HG03135 (cell line): ENCODE measurements at regions not wholly inside any gene's neighbourhood (a gene's known extent, or its start where the extent isn't known, plus 50 kb on each side); places are given as distances from the start of the nearest gene placed in this dataset.

Experiments used
- ATAC-seq: cut with Tn5 transposase; IDR thresholded peaks from one replicate; pipeline ENCODE4 v1.9.1; 2021; ENCODE audit warnings: mild to moderate bottlenecking, moderate library complexity; ENCODE audit not compliant: unreplicated experiment

DNA sequence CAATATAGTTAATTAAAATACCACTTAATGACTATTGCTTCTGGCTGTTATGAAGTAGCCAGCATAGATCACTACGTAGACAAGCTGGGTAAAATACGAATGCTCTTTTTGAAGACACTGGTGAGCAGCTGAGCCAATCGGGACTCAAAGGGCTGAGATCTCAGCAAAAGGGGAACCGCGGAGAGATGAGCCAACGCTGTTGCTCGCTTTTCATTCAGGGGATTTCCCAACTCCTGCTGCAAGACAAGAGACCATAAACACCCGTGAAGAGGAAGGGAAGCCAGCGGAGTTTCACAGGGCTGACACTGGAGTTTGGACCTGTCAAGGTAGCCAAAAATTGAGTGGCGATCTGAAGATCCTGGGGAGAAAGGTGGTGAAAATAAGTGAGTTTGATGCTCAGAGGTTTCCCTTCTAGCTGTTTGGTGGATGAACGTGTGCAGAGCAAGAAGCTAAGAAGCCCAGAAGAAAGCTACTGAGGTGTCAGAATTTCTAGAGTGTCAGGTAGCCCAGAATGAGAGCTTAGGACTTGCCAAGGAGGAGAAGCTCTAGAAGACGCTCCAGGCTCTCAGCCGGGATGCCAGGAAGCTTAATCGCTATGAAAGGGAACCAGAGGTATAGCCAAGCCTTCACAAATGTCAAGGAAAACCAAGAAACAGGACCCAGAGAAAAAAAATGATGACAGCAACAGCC lies 79.6 kb upstream of the RNU6ATAC start:
- ATAC-seq = no peak

DNA sequence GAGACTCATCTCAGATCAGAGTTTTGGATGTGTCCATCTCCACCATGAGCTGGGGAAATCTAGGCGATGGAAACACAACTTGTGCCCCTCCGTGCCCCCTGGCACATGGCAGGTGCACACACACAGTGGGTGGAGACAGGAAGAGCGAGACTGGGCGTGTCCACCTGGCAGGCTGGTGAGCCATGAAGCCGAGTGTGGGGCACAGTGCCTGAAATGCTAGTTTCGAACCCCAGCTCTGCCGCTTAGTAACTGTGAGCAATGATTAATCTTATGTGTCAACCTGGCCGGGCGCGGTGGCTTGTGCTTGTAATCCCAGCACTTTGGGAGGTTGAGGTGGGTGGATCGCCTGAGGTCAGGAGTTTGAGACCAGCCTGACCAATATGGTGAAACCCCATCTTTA lies 80.8 kb upstream of the RNU6ATAC start:
- ATAC-seq = no peak

DNA sequence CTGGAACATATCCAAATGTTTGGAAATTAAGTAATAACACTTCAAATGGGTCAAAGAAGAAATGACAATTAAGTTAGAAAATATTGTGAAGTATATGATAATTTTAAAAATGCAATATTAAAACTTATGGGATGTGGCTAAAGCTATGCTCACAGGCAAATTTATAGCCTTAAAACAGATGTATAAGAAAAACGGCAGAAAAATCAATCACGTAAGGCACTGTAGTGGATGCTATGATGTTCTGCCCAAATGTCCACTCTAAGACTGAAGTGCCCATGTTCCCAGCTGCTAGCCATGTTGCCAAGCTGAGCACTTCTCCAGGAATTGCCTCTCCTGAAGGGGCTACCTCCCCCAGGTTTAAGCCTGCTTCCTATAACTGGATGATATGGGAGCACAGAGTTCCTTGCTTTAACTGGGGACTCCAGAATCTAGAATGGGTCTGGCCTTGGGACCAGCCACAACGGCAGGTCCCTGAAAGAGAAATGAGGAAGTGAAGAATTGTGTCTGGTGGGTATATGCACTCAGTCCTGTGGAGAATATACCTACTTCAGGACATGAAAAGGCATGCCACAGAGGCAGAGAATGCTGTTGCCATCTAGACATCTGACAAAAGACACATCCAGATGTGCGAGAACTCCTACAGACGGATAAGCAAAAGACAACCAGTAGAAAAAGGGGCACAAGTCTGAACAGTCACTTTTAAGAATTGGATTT lies 78.2 kb upstream of the RXRA start:
- ATAC-seq = no peak

DNA sequence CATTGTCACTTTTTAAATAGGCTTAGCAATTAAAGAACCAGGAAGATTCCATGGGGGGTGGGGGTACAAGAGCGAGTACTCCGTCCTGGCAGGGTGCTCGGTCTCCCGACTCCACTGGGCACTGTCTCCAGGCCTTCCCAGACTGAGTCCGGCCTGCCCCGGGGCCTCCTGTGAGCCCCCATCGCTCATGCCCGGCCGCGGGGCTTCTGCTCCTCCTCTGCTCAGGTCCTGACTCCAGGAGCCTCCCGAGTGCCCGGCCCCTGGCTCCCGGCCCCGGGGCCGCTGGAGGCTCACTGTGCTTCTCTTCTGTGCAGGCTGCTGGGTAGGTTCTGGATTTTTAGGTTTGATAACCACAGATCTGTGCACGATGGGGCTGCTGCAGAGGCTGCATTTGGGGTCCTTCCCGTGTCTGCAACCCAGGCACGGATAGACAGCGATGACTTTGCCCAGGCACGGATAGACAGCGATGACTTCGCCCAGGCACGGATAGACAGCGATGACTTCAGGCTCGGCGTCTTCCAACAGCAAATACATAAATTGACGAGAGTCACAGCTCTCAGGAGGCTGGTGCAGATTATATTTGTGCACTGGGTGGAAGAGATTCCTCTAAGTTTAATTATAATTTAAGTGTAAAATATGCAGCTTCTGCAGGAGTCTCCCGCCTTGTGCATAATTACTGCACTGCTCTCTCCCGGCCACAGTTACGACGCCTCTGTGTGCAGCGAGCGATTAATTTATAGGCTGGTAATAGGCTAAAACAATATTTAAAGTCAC lies 74.8 kb upstream of the RXRA start:
- no peak for ATAC-seq

DNA sequence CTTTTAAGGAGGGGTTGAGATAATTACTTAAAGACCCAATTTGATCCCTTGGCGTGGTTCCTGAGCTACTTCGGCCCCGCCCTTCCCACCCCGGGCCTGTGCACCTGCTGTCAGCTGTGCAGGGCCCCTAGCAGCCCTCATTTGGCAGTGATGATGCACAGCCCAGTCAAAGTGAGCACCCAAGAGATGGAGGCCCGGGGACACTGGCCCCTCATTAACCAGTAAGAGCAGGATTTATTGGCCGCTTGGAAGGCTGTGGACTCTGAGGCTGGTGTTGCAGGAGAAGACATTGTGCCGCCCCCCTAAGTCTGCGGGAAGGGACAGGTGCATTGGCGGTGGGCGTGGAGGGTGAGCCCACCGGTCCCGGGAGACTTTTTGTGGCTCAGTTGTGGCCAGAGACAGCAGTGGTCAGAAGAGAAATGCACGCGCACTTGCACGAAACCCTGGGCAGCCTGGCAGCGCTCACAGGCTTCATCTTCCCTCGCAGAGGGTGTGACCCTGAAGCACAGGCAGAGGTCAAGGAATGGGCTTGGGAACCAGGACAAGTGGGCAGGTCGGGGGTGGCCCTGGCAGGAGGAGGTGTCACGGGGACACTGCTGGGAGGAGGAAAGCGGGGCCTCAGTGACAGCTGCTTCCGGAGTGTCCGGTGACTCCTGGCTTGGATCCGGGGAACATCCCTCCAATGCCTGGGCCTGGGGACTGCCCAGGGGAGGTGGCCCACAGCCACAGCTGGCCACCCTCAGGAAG lies 74.0 kb upstream of the RXRA start:
- ATAC-seq = no peak

DNA sequence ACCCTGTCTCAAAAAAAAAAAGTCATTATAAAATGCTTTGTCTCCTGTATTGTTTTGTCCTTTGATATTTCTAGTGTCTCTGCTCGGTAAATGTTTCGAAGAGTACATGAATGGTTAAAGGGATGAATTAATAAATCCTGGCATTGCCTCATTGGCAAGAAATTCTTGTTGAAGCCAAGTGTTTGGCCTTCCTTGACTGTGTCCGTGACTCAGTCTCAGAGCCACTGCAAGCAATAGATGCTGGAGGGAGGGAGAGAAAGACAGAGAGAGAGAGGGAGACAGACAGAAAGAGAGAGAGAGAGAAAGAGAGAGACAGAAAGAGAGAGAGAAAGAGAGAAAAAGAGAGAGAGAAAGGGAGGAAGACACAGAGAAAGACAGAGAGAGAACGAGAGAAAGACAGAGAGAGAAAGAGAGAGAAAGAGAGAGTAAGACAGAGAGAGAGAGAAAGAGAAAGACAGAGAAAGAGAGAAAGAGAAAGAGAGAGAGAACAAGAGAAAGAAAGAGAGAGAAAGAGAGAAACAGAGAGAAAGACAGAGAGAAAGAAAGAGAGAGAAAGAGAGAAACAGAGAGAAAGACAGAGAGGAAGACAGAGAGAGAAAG lies 72.5 kb upstream of the RXRA start:
- ATAC-seq = no peak

DNA sequence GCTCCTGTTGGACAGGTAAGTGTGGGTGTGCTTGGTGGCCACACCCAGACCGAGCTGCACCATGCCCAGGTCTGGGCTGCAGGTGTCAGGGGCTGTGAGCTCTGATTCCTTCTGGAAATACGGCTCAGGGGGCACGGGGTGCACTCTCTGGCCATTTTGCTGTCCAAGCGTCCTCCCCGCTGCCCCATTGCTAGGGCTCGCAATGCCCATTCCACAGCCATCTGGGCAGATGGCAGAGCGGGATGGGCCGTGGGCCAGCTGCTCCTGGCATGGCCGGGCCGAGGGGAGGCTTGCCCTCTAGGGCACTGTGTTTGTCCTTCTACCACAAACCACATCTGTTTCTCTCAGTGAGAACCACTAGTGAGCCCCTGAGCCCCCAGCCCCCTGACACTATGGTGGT lies 67.9 kb upstream of the RXRA start:
- ATAC-seq = no peak

DNA sequence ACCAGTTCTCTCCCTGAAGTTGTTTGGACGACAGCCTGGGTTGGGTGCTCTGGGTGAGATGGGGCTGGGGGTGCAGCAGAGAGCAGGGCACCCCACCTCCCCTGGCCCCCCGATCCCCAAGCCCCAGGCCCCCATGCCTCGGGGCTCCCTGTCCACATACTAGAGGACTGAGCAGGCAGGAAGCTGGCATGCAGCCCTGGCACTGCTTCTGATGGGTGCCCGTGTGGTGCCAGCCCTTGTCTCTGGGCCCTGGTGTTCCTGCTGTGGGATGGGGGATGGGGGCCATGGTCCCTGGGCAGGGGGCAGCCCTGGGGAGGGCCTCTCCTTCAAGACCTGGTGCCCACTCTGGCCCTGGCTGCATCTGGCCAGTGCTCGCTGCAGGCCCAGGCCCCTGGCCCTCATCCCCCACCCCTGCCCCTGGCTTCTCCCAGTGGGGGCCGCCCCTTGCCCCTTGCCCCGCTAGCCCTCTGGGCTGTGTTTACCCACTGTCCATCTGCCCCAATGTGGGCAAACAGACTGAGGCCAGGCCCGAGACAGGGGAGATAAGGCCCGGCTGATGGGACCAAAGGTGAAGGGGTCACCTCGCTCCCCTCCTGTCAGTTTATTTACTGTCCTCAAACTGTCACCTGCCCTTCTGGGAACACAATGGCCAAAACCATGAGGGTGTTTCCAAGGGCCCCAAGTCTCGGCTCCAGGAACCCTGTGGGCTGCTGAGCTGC lies 67.3 kb upstream of the RXRA start:
- ATAC-seq = no peak

DNA sequence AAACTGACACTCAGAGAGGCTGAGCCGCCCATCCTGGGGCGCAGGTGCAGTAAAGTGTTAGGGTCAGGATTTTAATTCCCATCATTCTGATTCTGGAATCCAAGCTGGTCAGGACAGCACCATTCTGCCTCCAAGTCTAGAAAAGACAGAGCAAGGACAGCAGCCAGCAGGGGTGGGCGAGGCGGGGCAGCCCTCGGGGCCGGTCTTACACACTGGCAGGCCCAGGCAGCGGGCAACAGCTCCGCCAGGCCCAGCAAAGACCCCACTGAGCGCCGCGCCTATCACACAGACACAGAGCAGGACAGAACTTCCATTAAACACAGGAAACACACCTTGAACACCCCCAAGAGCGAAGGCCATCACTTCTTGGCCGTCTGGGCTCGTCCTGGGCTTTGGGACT lies 66.5 kb upstream of the RXRA start:
- no peak for ATAC-seq

DNA sequence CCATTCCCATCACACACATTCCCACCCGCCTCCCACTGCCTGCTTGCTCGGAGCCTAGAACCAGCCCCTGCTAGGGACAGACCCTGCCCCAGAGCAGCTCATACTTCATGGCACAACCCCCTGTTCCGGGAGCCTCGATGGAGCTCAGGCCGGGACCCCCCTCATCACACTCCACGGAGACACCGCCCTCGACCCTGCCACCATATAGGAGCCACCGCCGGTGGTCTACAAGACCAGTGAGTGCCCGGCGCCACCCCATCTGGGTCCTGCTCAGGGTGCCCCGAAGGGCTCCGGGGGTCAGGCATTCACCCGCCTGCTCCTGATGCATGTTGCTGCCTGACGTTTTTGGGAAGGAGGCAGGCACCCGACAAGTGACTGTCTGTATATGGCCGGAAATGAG lies 65.5 kb upstream of the RXRA start:
- ATAC-seq = no peak

DNA sequence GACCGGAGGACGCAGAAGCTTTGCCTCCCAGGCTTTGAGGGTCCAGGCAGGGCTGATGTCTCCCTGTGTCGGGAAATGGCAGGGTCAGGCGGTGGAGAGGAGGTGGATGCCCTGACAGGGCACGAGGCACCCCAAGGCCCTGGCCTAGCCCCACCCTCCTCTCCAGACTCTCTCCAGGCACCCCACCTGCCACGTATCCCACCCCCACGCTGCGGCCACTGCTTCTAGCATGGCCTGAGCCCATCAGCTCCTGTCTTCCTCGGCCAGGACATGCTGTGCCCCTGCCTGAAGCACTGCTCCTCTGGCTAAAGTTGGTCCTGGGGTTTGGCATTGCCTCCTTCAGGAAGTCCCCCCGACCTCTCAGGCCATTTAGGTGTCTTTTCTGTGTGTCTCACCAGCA lies 64.2 kb upstream of the RXRA start:
- ATAC-seq = no peak

DNA sequence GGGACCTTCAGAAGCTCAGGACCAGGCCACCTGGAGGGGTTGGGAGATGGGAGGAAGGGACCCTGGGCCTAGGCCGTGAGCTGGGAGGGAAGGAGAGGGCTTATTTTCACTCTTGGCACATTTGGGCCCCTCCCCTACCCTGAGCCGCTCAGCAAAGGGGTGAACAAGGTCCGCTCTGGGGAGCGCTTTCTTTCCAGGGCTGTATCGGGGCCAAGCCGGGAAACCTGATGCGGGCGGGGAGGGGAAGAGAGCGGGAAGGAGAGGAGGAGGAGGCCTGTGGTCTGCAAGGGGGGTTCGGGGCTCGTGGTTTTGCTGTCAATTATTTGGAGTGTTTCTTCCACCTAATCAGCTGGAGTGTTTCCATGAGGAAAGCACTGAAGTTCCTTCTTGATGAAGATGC lies 62.7 kb upstream of the RXRA start:
- ATAC-seq = no peak

DNA sequence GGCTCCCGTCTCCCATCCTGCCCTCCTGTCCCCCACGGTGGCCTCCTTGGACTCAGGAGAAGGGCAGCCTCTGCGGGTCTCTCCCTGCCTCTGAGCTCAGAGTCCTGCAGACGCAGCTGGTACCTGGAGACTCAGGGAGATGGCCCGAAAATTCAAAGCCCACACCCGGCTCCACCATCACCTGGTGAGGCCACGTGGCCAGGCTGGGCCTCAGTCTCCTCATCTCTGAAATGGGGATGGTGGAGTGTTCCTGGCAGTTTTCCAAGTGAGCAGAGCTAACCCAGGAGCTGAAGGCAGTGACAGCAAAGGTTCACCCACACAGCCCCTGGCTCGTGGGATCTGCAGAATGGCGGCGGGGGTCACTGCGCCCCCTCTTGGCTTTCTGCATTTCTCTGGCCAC lies 62.1 kb upstream of the RXRA start:
- ATAC-seq = no peak

DNA sequence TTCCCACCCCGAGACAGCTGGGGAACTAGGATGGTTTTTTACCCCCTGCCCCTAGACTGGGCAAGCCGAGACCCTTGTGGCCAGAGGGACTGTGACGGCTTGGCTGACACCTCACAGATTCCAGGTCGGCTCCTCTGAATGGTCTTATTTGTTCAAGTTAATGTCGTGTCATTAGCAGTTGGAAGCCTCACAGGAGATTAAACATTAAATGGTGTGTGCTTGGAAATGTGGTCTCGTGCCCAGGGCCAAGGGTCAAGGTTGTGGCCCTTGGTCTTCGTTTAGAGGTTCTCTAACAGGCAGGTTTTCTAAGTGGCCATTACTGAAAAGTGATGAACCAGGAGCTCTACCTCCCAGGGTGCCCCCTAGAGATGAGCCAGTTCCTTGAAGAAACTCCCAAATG lies 61.2 kb upstream of the RXRA start:
- no peak for ATAC-seq

DNA sequence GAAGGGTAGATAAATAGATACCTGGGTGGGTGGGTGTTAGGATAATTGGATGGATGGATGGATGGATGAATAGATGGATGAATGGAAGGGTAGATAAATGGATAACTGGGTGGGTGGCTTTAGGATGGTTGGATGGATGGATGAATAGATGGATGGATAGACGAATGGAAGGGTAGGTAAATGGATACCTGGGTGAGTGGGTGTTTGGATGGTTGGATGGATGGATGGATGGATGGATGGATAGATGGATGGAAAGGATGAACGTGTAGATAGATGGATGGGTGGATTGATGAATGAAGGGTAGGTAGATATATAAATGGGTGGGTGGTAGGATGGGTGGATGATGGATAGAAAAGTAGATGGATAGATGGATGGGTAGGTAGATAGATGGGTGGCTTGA lies 59.8 kb upstream of the RXRA start:
- no peak for ATAC-seq

DNA sequence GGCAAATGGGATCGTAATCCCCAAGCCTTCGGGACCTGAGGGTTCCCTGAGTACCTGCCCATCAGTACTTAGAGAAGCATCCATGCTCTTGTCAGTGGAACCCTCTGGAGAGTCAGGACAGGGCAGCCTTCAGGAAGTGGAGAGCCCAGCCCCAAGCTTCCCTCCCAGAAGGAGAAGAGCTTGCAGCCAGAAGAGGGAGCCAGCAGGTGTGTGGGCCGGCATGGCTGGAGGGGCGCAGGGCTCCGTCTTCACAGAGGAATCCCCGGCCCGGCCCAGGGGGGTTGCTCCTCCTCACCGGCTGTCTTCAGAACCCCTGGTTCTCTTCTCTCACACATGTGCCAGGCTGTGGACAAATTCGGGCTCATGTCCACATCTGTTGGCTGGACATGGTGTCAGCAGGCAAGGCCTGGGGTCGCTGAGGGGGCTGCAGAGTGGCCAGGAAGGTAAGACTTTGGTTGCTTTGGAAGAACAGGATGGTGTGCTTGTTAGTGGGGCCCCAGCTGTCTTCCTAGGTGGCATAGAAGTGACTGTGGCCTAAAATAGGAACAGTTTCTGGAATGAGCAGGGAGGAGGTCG lies 58.9 kb upstream of the RXRA start:
- ATAC-seq = no peak

DNA sequence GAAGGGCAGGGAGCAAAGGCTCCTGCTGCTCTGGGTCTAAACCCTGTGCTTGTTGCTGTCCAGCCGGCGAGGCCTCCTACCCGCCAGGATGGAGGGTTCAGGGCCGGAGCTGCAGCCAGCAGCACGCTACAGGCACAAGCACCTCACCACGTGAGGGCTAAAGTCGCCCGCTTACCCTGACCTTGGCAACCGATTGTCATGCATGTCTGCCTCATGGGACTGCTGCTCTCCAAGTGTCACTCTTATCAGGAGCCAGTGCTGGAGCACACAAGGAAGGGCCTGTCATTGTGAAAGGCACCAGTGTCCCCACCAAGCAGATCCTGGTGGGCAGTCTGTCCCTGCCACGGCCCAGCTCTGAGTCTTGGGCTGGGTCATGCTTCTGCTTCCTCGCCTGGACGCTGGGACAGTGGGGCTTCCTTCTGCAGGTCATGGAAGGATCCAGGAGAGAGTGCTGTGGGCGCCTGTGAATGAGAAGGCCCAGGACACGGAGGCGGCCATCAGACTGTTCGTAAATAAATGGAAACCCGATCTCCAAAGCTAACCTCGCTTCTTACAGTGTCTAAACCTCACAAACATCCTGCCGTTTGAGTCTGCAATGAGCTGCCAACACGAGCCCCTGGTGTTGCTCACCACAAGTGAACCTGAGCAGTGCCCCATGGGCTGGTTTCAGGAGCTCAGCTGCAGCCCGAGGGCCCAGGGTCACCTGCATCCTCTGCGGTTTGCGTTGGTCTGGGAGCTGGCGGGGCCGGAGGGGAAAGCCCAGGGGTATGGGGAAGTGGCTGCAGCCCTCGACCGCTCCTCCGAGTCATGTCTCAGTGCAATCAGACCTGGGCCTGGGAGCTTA lies 58.2 kb upstream of the RXRA start:
- ATAC-seq = peak; percentile 78

DNA sequence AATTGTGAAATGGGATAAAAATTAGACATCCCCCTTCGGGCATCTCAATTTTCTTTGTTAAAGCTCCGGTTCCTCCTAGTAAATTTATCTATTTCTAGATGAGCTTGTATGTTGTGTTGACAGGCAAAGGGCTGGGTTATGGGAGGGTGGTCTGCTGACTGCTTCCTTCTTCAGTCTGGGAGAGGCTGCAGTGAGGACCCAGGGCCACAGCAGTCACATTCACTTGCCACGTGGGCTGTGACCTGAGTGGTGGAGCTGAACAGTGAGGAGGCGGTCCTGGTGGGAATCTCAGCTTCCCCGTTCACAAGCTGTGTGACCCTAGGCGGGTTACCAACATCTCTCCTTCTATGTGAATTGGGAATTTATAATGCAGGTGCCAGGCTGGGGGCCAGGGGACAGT lies 57.5 kb upstream of the RXRA start:
- no peak for ATAC-seq
